ENCODE measurements at regions not wholly inside any gene's neighbourhood (a gene's known extent, or its start where the extent isn't known, plus 50 kb on each side); places are given as distances from the start of the nearest gene placed in this dataset.
A peak's percentile ranks its signal among the peaks of the same experiment; 100 is the strongest.

GRCh38 chr5:110094548-110094947, 404.8 kb downstream of the MAN2A1 start:
- ATAC-seq: peak; percentile 31 to 47
- intact Hi-C loops (cut with DNase I): no loop called here

GRCh38 chr5:110096419-110096818, 406.7 kb downstream of the MAN2A1 start:
- ATAC-seq (peak; percentile 42 to 71), DNase-seq (no peak)
- Histone ChIP-seq H3K4me3 (no peak overlapping the region), H3K4me1 (no peaks in the 10 kb centered on the region), H3K36me3 (no peaks in the 10 kb centered on the region), H3K27ac (no peak overlapping the region), H3K9me3 (no peaks in the 10 kb centered on the region), H3K27me3 (ENCODE audit: low read depth) (no peaks in the 10 kb centered on the region)
- intact Hi-C loops (cut with DNase I): no loop called here
- no peak for TF ChIP-seq CTCF (IDR thresholded peaks at IDR 0.05)

More at GRCh38 chr5:110094548-110094947, 404.8 kb downstream of the MAN2A1 start:
- Histone ChIP-seq H3K27ac (no peak overlapping the region), H3K4me1 (no peaks in the 10 kb centered on the region), H3K36me3 (no peaks in the 10 kb centered on the region), H3K27me3 (ENCODE audit: low read depth) (no peaks in the 10 kb centered on the region), H3K4me3 (no peak overlapping the region), H3K9me3 (no peaks in the 10 kb centered on the region)
- TF ChIP-seq CTCF (IDR thresholded peaks at IDR 0.05): no peak
- DNase-seq: no peak

- DNase-seq (no peak), ATAC-seq (no peak)
- H3K36me3 ChIP-seq: no peaks in the 10 kb centered on the region
- no peak for TF ChIP-seq CTCF (IDR thresholded peaks at IDR 0.05)
- intact Hi-C loops (cut with DNase I): no loop called here
- no peak overlapping the region for H3K4me3 ChIP-seq
- no peaks in the 10 kb centered on the region for H3K9me3 ChIP-seq
- H3K4me1 ChIP-seq: no peaks in the 10 kb centered on the region
- H3K27ac ChIP-seq: no peak overlapping the region
- H3K27me3 ChIP-seq (ENCODE audit: low read depth): no peaks in the 10 kb centered on the region
These were observed 409.8 kb downstream of the MAN2A1 start for GRCh38 chr5:110099572-110099971.

GRCh38 chr5:110103081-110103480, 413.4 kb downstream of the MAN2A1 start:
- Histone ChIP-seq H3K27ac (no peak overlapping the region), H3K4me3 (no peak overlapping the region), H3K4me1 (no peaks in the 10 kb centered on the region), H3K27me3 (ENCODE audit: low read depth) (no peaks in the 10 kb centered on the region), H3K36me3 (no peaks in the 10 kb centered on the region), H3K9me3 (no peaks in the 10 kb centered on the region)
- no peak for TF ChIP-seq CTCF (IDR thresholded peaks at IDR 0.05)
- DNase-seq (no peak), ATAC-seq (no peak)
- intact Hi-C loops (cut with DNase I): no loop called here

GRCh38 chr5:110104060-110104725, 414.5 kb downstream of the MAN2A1 start:
- no peaks in the 10 kb centered on the region for H3K9me3 ChIP-seq
- H3K36me3 ChIP-seq: no peaks in the 10 kb centered on the region
- ATAC-seq: no peak
- no peak for DNase-seq
- intact Hi-C loops (cut with DNase I): no loop called here
- no peak overlapping the region for H3K4me3 ChIP-seq
- H3K27ac ChIP-seq: no peak overlapping the region
- H3K27me3 ChIP-seq (ENCODE audit: low read depth): no peaks in the 10 kb centered on the region
- H3K4me1 ChIP-seq: no peaks in the 10 kb centered on the region
- TF ChIP-seq CTCF (IDR thresholded peaks at IDR 0.05): no peak

Measured in lower lobe of right lung (tissue), 2 donors.